GM10248 (cell line): ENCODE measurements at regions not wholly inside any gene's neighbourhood (a gene's known extent, or its start where the extent isn't known, plus 50 kb on each side); places are given as distances from the start of the nearest gene placed in this dataset.
"Not testable (repeated sequence)": the region's sequence is repeated elsewhere in the genome, so short reads cannot be mapped to it uniquely, and the experiment has no call there.

Experiments used
- CTCF ChIA-PET: fragments of 300-600 bp; sonication (Branson Sonifier 250); formaldehyde crosslinking; extraction: SDS; loops from one replicate; lab custom pipeline; 2021; ENCODE audit warnings: antibody characterized with exemption; lab: Yijun Ruan, JAX
- POLR2A ChIA-PET: fragments of 350-650 bp; sonication (Branson Sonifier 250); formaldehyde crosslinking; extraction: SDS; loops from one replicate; lab custom pipeline; 2020; ENCODE audit warnings: antibody characterized with exemption; lab: Yijun Ruan, JAX
- DNase-seq: peaks from one replicate; pipeline ENCODE4 v3.0.0; 2012; ENCODE audit errors: extremely low spot score
- TF ChIP-seq, protein P1 (sequence below): IDR thresholded peaks from 2 replicates; pipeline ENCODE4 v1.5.1; 2012; ENCODE audit warnings: mild to moderate bottlenecking, low read depth; ENCODE audit errors: extremely low read depth, missing control alignments, control extremely low read depth

- POLR2A ChIA-PET, result no interaction called here
- no peak for DNase-seq
- CTCF ChIA-PET, result no interaction called here
- TF ChIP-seq, protein P1, sequence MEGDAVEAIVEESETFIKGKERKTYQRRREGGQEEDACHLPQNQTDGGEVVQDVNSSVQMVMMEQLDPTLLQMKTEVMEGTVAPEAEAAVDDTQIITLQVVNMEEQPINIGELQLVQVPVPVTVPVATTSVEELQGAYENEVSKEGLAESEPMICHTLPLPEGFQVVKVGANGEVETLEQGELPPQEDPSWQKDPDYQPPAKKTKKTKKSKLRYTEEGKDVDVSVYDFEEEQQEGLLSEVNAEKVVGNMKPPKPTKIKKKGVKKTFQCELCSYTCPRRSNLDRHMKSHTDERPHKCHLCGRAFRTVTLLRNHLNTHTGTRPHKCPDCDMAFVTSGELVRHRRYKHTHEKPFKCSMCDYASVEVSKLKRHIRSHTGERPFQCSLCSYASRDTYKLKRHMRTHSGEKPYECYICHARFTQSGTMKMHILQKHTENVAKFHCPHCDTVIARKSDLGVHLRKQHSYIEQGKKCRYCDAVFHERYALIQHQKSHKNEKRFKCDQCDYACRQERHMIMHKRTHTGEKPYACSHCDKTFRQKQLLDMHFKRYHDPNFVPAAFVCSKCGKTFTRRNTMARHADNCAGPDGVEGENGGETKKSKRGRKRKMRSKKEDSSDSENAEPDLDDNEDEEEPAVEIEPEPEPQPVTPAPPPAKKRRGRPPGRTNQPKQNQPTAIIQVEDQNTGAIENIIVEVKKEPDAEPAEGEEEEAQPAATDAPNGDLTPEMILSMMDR, result no peak
Observed at GRCh38 chr13:38228322-38228721, 121.3 kb upstream of the UFM1 start.

- ChIA-PET POLR2A (no interaction called here), CTCF (no interaction called here)
- no peak for DNase-seq
- TF ChIP-seq, protein P1, result no peak
Observed at GRCh38 chr13:38226496-38226895, 123.2 kb upstream of the UFM1 start.

DNA sequence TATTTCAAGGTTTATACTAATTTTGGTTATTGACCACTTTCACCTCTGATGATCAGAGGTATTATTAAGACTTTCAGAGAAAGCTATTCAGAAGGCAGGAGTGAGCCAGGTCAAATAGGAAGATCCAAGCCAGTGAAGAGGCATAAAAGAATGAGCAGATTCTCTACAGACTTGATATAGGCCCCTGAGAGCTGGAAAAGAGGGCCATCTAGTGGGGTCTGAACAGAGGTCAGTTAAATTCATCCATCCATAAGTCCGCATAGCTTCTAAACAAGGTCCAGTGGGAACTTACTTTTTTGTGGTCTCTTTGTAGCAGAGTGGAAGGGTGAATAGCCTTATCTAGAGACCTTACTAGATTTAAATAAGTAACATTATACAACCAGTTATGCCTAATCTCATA lies 126.6 kb upstream of the UFM1 start:
- no peak for DNase-seq
- POLR2A ChIA-PET, result no interaction called here
- CTCF ChIA-PET, result no interaction called here

GRCh38 chr13:38221120-38221519 lies 128.5 kb upstream of the UFM1 start:
- CTCF ChIA-PET, DNase-seq, POLR2A ChIA-PET: not testable (repeated sequence)

More for the DNA sequence above, 126.6 kb upstream of the UFM1 start:
- TF ChIP-seq, protein P1, result peak; percentile 15

DNA sequence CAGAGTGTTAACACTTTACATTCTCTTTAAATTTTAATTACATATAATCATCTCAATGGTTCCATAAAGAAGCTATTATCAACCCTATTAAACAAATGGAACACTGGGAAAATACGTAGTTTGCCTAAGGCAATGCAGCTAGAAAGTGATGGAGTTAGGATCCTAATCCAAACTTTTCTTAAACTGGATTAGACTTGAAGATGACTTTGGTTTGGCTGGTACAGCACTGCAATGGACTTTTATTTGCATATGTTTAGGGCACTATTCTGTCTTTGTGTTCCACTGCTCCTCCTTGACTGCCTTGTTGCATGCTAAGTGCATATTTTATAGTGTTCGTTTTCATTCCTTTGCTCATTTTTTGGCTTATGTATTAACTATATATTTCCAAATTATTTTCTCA lies 133.5 kb upstream of the UFM1 start:
- POLR2A ChIA-PET, result no interaction called here
- CTCF ChIA-PET, result interaction anchor here (1.3 kb wide), 1 partner anchor 8 kb away, joined by 4 read pairs; no protein-coding TSS in a partner anchor

DNA sequence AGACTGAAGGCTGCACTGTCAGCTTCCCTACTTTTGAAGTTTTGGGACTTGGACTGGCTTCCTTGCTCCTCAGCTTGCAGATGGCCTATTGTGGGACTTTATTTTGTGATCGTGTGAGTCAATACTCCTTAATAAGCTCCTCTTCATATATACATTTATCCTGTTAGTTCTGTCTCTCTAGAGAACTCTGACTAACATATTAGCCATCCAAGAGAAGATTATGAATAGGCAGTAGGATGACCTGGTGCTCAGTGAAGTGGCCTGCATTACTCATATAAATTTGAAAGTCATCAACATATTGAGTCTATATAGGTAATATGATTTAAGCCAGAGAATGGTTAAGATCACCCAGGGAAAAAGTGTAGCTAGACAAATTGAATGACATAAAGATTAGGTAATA lies 136.3 kb upstream of the UFM1 start:
- ChIA-PET CTCF (no interaction called here), POLR2A (no interaction called here)
- no peak for DNase-seq
- TF ChIP-seq, protein P1, result no peak

More for the DNA sequence above, 133.5 kb upstream of the UFM1 start:
- TF ChIP-seq, protein P1, result no peak
- no peak for DNase-seq

GRCh38 chr13:38210928-38211596 lies 138.6 kb upstream of the UFM1 start:
- CTCF ChIA-PET, result no interaction called here
- TF ChIP-seq, protein P1, result no peak
- POLR2A ChIA-PET, result no interaction called here
- no peak for DNase-seq
